ENCODE measurements at regions not wholly inside any gene's neighbourhood (a gene's known extent, or its start where the extent isn't known, plus 50 kb on each side); places are given as distances from the start of the nearest gene placed in this dataset.

DNA sequence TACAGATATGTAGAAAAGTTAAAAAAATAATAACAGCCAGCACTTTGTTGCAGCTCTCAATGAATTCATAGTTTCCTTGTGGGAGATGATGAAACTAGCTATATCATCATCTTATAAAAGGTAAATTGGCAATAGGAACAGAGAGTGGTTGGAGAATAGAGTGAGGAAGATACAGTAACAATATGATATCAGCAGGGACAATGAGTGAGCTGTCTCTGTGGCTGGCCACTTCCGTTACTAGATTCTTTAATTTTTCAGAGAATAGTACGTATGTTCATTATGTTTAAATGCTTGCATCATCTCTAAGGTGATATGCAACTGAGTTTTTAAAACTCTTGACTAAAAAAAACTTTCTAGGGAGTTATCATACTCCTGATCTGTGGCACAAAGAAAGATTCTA, 1006.2 kb upstream of the FLRT2 start:
- in situ Hi-C loops (cut with MboI), result no loop called here
- TF ChIP-seq EZH2 (IDR thresholded peaks at IDR 0.05; ENCODE audit: insufficient read depth, poor library complexity, severe bottlenecking) (no peak), EZH2phosphoT487 (IDR thresholded peaks at IDR 0.05; ENCODE audit: insufficient read depth, low read depth) (no peak)
- no peak for DNase-seq
- no peaks in the 10 kb centered on the region for H3F3A ChIP-seq (ENCODE audit: insufficient read depth)
- H3K9me3 ChIP-seq (ENCODE audit: low read depth), result no peaks in the 10 kb centered on the region
- H3K27me3 ChIP-seq (replicated peaks; ENCODE audit: insufficient read depth), result no peaks in the 10 kb centered on the region
- H4K20me1 ChIP-seq (ENCODE audit: insufficient read depth), result no peaks in the 10 kb centered on the region
- H3K36me3 ChIP-seq (ENCODE audit: low read depth), result no peaks in the 10 kb centered on the region
- H3K79me2 ChIP-seq (ENCODE audit: insufficient read depth), result no peaks in the 10 kb centered on the region
- H3K4me2 ChIP-seq (ENCODE audit: unreplicated experiment), result no peak overlapping the region
- H3K27ac ChIP-seq, result no peak overlapping the region
- no peak overlapping the region for H3K9ac ChIP-seq
- no peak overlapping the region for H3K4me3 ChIP-seq
- WGBS, 2 experiments (ENCODE audit: low coverage in 1 of 2, low lambda C conversion rate in 2 of 2, missing lambda C conversion rate in 2 of 2), result 48 to 62% methylated on average over 2 of the region's 2 CpGs
- no peaks in the 10 kb centered on the region for H3K9me2 ChIP-seq (ENCODE audit: insufficient read depth)
- H2AFZ ChIP-seq, result no peak overlapping the region
- no peaks in the 10 kb centered on the region for H3K4me1 ChIP-seq (ENCODE audit: insufficient read depth)

DNA sequence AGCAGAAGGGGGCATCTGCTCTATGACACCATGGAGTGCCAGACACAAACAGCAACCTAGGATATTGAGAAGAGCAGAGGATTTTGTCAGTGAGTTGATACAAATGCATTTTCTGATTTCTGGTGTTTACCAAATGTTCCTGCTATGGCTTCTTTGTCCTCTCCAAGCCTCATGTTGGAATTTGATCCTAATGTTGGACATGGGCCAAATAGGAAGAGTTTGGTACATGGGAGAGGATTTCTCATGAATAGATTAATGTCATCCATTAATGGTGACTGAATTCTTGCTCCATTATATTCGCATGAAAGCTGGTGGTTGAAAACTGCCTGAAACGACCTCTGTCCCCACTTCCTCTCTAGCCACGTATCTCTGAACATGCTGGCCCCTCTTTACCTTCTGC, 1002.2 kb upstream of the FLRT2 start:
- Histone ChIP-seq H3K27ac (no peak overlapping the region), H3K27me3 (replicated peaks; ENCODE audit: insufficient read depth) (no peaks in the 10 kb centered on the region), H3K4me3 (no peak overlapping the region), H3K9ac (no peak overlapping the region), H3K4me2 (ENCODE audit: unreplicated experiment) (no peak overlapping the region), H3F3A (ENCODE audit: insufficient read depth) (no peaks in the 10 kb centered on the region), H3K9me3 (ENCODE audit: low read depth) (no peaks in the 10 kb centered on the region), H3K9me2 (ENCODE audit: insufficient read depth) (no peaks in the 10 kb centered on the region), H2AFZ (no peak overlapping the region), H4K20me1 (ENCODE audit: insufficient read depth) (no peaks in the 10 kb centered on the region), H3K36me3 (ENCODE audit: low read depth) (no peaks in the 10 kb centered on the region), H3K4me1 (ENCODE audit: insufficient read depth) (no peaks in the 10 kb centered on the region), H3K79me2 (ENCODE audit: insufficient read depth) (no peaks in the 10 kb centered on the region)
- no peak for TF ChIP-seq EZH2 (IDR thresholded peaks at IDR 0.05; ENCODE audit: insufficient read depth, poor library complexity, severe bottlenecking)
- no peak for TF ChIP-seq EZH2phosphoT487 (IDR thresholded peaks at IDR 0.05; ENCODE audit: insufficient read depth, low read depth)
- WGBS, 2 experiments (ENCODE audit: low coverage in 1 of 2, low lambda C conversion rate in 2 of 2, missing lambda C conversion rate in 2 of 2), result 17 to 19% methylated on average over 3 of the region's 3 CpGs
- DNase-seq, result no peak
- in situ Hi-C loops (cut with MboI), result no loop called here

DNA sequence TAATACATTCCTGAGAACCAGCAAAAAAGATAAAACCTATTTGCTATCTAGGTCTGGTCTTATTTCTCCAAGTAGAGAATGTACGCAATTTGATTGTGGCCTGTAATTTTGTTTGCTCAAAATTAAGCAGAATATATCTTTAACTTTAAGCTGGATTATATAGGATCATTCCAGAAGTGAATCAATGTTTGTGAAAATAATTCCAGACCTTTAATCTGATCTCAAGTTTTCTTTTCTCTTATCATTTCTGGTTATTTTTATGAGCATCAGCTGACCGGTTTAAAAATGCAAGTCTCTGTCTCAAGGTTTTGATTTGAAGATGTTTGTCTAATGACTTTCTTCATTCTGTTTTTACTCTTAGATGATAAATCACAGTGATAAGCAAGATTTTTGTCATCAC, 997.9 kb upstream of the FLRT2 start:
- Histone ChIP-seq H3K4me2 (ENCODE audit: unreplicated experiment) (no peak overlapping the region), H3F3A (ENCODE audit: insufficient read depth) (no peaks in the 10 kb centered on the region), H4K20me1 (ENCODE audit: insufficient read depth) (no peaks in the 10 kb centered on the region), H3K9me3 (ENCODE audit: low read depth) (no peaks in the 10 kb centered on the region), H3K27me3 (replicated peaks; ENCODE audit: insufficient read depth) (no peaks in the 10 kb centered on the region), H3K36me3 (ENCODE audit: low read depth) (no peaks in the 10 kb centered on the region), H3K4me1 (ENCODE audit: insufficient read depth) (no peaks in the 10 kb centered on the region), H2AFZ (no peak overlapping the region), H3K4me3 (no peak overlapping the region), H3K9ac (no peak overlapping the region), H3K27ac (no peak overlapping the region), H3K79me2 (ENCODE audit: insufficient read depth) (no peaks in the 10 kb centered on the region), H3K9me2 (ENCODE audit: insufficient read depth) (no peaks in the 10 kb centered on the region)
- no peak for TF ChIP-seq EZH2phosphoT487 (IDR thresholded peaks at IDR 0.05; ENCODE audit: insufficient read depth, low read depth)
- TF ChIP-seq EZH2 (IDR thresholded peaks at IDR 0.05; ENCODE audit: insufficient read depth, poor library complexity, severe bottlenecking), result no peak
- in situ Hi-C loops (cut with MboI), result no loop called here
- DNase-seq, result no peak
- WGBS, 2 experiments (ENCODE audit: low coverage in 1 of 2, low lambda C conversion rate in 2 of 2, missing lambda C conversion rate in 2 of 2), result 48 to 57% methylated on average over 2 of the region's 2 CpGs

DNA sequence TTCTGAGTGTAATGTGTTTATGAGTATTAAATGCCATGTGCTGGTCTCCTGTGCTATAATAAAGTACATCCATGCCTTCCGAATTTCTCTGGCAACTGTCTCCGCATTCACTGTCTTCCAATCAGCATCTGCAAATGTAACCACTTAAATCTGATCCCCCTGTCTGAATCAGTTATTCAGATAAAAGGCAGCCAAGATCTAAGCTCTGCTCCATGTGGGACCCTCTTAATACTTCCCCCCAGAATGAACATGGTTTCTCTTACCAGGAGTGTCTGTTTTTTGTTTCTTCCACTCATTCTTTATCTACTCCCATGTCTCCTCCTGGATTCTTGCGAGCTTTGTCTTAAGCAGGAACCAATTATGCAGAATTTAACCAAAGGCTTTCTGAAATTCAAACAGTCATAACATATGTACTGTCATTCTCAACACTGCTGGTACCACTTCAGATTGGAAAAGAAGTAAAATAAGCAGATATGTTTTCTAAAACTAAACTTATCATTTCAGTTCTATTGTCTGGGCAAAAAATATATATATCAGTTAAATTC, 996.7 kb upstream of the FLRT2 start:
- no peak overlapping the region for H3K4me2 ChIP-seq (ENCODE audit: unreplicated experiment)
- no peaks in the 10 kb centered on the region for H4K20me1 ChIP-seq (ENCODE audit: insufficient read depth)
- H3K4me3 ChIP-seq, result no peak overlapping the region
- no peak overlapping the region for H3K9ac ChIP-seq
- H3K9me2 ChIP-seq (ENCODE audit: insufficient read depth), result no peaks in the 10 kb centered on the region
- DNase-seq, result no peak
- H3K27me3 ChIP-seq (replicated peaks; ENCODE audit: insufficient read depth), result no peaks in the 10 kb centered on the region
- no peaks in the 10 kb centered on the region for H3K79me2 ChIP-seq (ENCODE audit: insufficient read depth)
- TF ChIP-seq EZH2 (IDR thresholded peaks at IDR 0.05; ENCODE audit: insufficient read depth, poor library complexity, severe bottlenecking) (no peak), EZH2phosphoT487 (IDR thresholded peaks at IDR 0.05; ENCODE audit: insufficient read depth, low read depth) (no peak)
- no peak overlapping the region for H2AFZ ChIP-seq
- in situ Hi-C loops (cut with MboI), result no loop called here
- H3K4me1 ChIP-seq (ENCODE audit: insufficient read depth), result no peaks in the 10 kb centered on the region
- no peaks in the 10 kb centered on the region for H3F3A ChIP-seq (ENCODE audit: insufficient read depth)
- no peaks in the 10 kb centered on the region for H3K36me3 ChIP-seq (ENCODE audit: low read depth)
- WGBS, 2 experiments (ENCODE audit: low coverage in 1 of 2, low lambda C conversion rate in 2 of 2, missing lambda C conversion rate in 2 of 2), result 2 to 9% methylated on average over 3 of the region's 3 CpGs
- no peaks in the 10 kb centered on the region for H3K9me3 ChIP-seq (ENCODE audit: low read depth)
- H3K27ac ChIP-seq, result no peak overlapping the region

DNA sequence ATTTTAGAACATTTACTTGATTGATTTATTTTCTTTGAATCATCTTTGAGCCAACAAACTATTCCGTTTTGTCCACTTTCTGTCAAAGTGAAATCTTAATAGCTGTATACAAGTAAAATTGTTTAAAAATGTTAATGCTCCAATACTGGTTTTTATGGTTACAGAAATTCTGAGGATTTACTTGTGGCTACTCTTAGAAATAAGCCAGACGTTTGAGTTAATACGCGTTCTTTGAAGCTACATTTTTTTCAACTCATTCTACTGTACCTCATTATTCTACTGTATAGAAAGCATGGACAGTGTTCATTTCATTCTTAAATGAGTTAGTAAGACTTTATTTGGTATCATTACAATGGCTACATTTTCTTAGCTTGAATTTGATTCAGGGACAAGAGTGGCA, 996.2 kb upstream of the FLRT2 start:
- 32 to 36% methylated on average over 4 of the region's 4 CpGs for WGBS, 2 experiments (ENCODE audit: low coverage in 1 of 2, low lambda C conversion rate in 2 of 2, missing lambda C conversion rate in 2 of 2)
- TF ChIP-seq EZH2phosphoT487 (IDR thresholded peaks at IDR 0.05; ENCODE audit: insufficient read depth, low read depth) (no peak), EZH2 (IDR thresholded peaks at IDR 0.05; ENCODE audit: insufficient read depth, poor library complexity, severe bottlenecking) (no peak)
- Histone ChIP-seq H3K9me2 (ENCODE audit: insufficient read depth) (no peaks in the 10 kb centered on the region), H3F3A (ENCODE audit: insufficient read depth) (no peaks in the 10 kb centered on the region), H3K4me1 (ENCODE audit: insufficient read depth) (no peaks in the 10 kb centered on the region), H3K4me2 (ENCODE audit: unreplicated experiment) (no peak overlapping the region), H3K79me2 (ENCODE audit: insufficient read depth) (no peaks in the 10 kb centered on the region), H3K27me3 (replicated peaks; ENCODE audit: insufficient read depth) (no peaks in the 10 kb centered on the region), H4K20me1 (ENCODE audit: insufficient read depth) (no peaks in the 10 kb centered on the region), H3K36me3 (ENCODE audit: low read depth) (no peaks in the 10 kb centered on the region), H3K4me3 (no peak overlapping the region), H3K9ac (no peak overlapping the region), H3K27ac (no peak overlapping the region), H2AFZ (no peak overlapping the region), H3K9me3 (ENCODE audit: low read depth) (no peaks in the 10 kb centered on the region)
- in situ Hi-C loops (cut with MboI), result no loop called here
- DNase-seq, result no peak
